ENCODE measurements at regions not wholly inside any gene's neighbourhood (a gene's known extent, or its start where the extent isn't known, plus 50 kb on each side); places are given as distances from the start of the nearest gene placed in this dataset.

- FAIRE-seq (peak; percentile 32), DNase-seq (ENCODE audit: extremely low read depth in 1 of 4, low spot score in 3 of 4) (peak; percentile 4 to 14 (median 11)), ATAC-seq (no peak)
- no peak overlapping the region for H3K4me3 ChIP-seq
- TF ChIP-seq NFRKB (IDR thresholded peaks at IDR 0.05; ENCODE audit: low read depth) = no peak
- TF ChIP-seq RAD21 (CRISPR knock-in tag; conservative IDR thresholded peaks at IDR 0.05 in 1 of 2, IDR thresholded peaks at IDR 0.05 in 1 of 2) = peak; percentile 36 to 55; a peak in 3 of 4 replicates
- no peak for TF ChIP-seq ZBTB17 (CRISPR knock-in tag; IDR thresholded peaks at IDR 0.05)
- no peak for TF ChIP-seq MBD1 (CRISPR knock-in tag; IDR thresholded peaks at IDR 0.05)
- TF ChIP-seq CTCF (IDR thresholded peaks at IDR 0.05 in 2 of 3, conservative IDR thresholded peaks at IDR 0.05 in 1 of 3; ENCODE audit: insufficient read depth in 2 of 3, low read depth in 1 of 3, low read length in 3 of 3) = peak in 2 of 3 experiments; percentile 5 to 39; a peak in 2 of 6 replicates
- no peak for TF ChIP-seq ZBTB43 (CRISPR knock-in tag; IDR thresholded peaks at IDR 0.05)
- TF ChIP-seq GABPB1 (CRISPR knock-in tag; IDR thresholded peaks at IDR 0.05) = no peak
- no peak for TF ChIP-seq HIVEP1 (CRISPR knock-in tag; IDR thresholded peaks at IDR 0.05)
- no peak for TF ChIP-seq ZNF740 (CRISPR knock-in tag; IDR thresholded peaks at IDR 0.05)
- no peak for TF ChIP-seq ZNF740 (tag; IDR thresholded peaks at IDR 0.05)
- TF ChIP-seq SMARCC2 (IDR thresholded peaks at IDR 0.05; ENCODE audit: low read depth) = no peak
- H3K36me3 ChIP-seq (ENCODE audit: control insufficient read depth, insufficient read depth, low read length) = no peaks in the 10 kb centered on the region
- H2AFZ ChIP-seq (ENCODE audit: low read depth, low read length) = no peak overlapping the region
- H3K4me2 ChIP-seq (ENCODE audit: insufficient read depth, low read length) = no peak overlapping the region
- POLR2A ChIA-PET = no interaction called here
- no peaks in the 10 kb centered on the region for H3K79me2 ChIP-seq (ENCODE audit: control insufficient read depth, insufficient read depth, low read length)
- 4% methylated on average over 4 of the region's 4 CpGs for WGBS (ENCODE audit: insufficient coverage, low coverage, missing lambda C conversion rate)
- no peaks in the 10 kb centered on the region for H3K27me3 ChIP-seq (ENCODE audit: control insufficient read depth in 2 of 2, insufficient read depth in 2 of 2, low read length in 2 of 2)
- H3K9me3 ChIP-seq (replicated peaks; ENCODE audit: control insufficient read depth, insufficient read depth, low read depth, low read length) = no peaks in the 10 kb centered on the region; the same call in 1 of the 2 replicates
- no peaks in the 10 kb centered on the region for H3K9me1 ChIP-seq (ENCODE audit: control insufficient read depth, insufficient read depth, low read length)
- no peak overlapping the region for H3K9ac ChIP-seq (ENCODE audit: insufficient read depth in 1 of 2, low read depth in 2 of 2, low read length in 2 of 2)
- CTCF ChIA-PET (ENCODE audit: low intra/inter-chr PET ratio) = no interaction called here
- no TSS peak for BruUV-seq (replicated peaks)
- no peaks in the 10 kb centered on the region for H3K4me1 ChIP-seq (replicated peaks in 1 of 2; ENCODE audit: control insufficient read depth in 2 of 2, insufficient read depth in 2 of 2, low read length in 2 of 2)
- no peak overlapping the region for H3K27ac ChIP-seq (ENCODE audit: extremely low read depth, low read depth, low read length)
- in situ Hi-C loops (cut with MboI) (no loop called here), intact Hi-C loops (cut with micrococcal nuclease) (no loop called here)
- H4K20me1 ChIP-seq (replicated peaks; ENCODE audit: control insufficient read depth, insufficient read depth, low read length) = no peaks in the 10 kb centered on the region
Observed at GRCh38 chr5:18281947-18282581, 647.8 kb downstream of the TAF11L14 start.
